Glutamatergic neuron (in vitro differentiated cells): ENCODE measurements at regions not wholly inside any gene's neighbourhood (a gene's known extent, or its start where the extent isn't known, plus 50 kb on each side); places are given as distances from the start of the nearest gene placed in this dataset.

Experiments
- DNase-seq: peaks from one replicate; pipeline ENCODE4 v3.0.0; 2022
- H3K27ac Mint-ChIP-seq: one replicate; pipeline ENCODE4 v1.8.0; 2020; ENCODE audit warnings: mild to moderate bottlenecking, mixed read lengths, inconsistent platforms; ENCODE audit not compliant: unreplicated experiment
- H3K27me3 Mint-ChIP-seq: one replicate; pipeline ENCODE4 v1.8.0; 2020; ENCODE audit warnings: mild to moderate bottlenecking, moderate library complexity, mixed read lengths, inconsistent platforms; ENCODE audit not compliant: unreplicated experiment
- H3K36me3 Mint-ChIP-seq: one replicate; pipeline ENCODE4 v1.8.0; 2020; ENCODE audit warnings: mild to moderate bottlenecking, mixed read lengths, inconsistent platforms; ENCODE audit not compliant: unreplicated experiment
- H3K4me1 Mint-ChIP-seq: one replicate; pipeline ENCODE4 v1.8.0; 2020; ENCODE audit warnings: mild to moderate bottlenecking, low read depth, mixed read lengths, inconsistent platforms; ENCODE audit not compliant: unreplicated experiment
- H3K4me3 Mint-ChIP-seq: one replicate; pipeline ENCODE4 v1.8.0; 2020; ENCODE audit warnings: mild to moderate bottlenecking, mixed read lengths, inconsistent platforms; ENCODE audit not compliant: unreplicated experiment
- H3K9me3 Mint-ChIP-seq: one replicate; pipeline ENCODE4 v1.8.0; 2020; ENCODE audit warnings: mild to moderate bottlenecking, moderate library complexity, mixed read lengths, inconsistent platforms; ENCODE audit not compliant: unreplicated experiment
- CTCF ChIP-seq: fragments of 200-600 bp; sonication (generic); IDR thresholded peaks from one replicate; pipeline ENCODE4 v1.5.0; 2021; ENCODE audit not compliant: partially characterized antibody, unreplicated experiment

- Mint-ChIP-seq H3K27me3 (no peaks in the 10 kb centered on the region), H3K27ac (no peak overlapping the region), H3K36me3 (no peaks in the 10 kb centered on the region), H3K9me3 (no peaks in the 10 kb centered on the region), H3K4me1 (no peaks in the 10 kb centered on the region), H3K4me3 (no peak overlapping the region)
- TF ChIP-seq CTCF: no peak
- DNase-seq: no peak
Measured at GRCh38 chr1:213425376-213426030, 374.5 kb downstream of the RPS6KC1 start.

GRCh38 chr1:213429642-213430041 lies 378.6 kb downstream of the RPS6KC1 start:
- DNase-seq: no peak
- no peaks in the 10 kb centered on the region for H3K36me3 Mint-ChIP-seq
- H3K27me3 Mint-ChIP-seq: no peaks in the 10 kb centered on the region
- no peak overlapping the region for H3K4me3 Mint-ChIP-seq
- no peaks in the 10 kb centered on the region for H3K9me3 Mint-ChIP-seq
- H3K27ac Mint-ChIP-seq: no peak overlapping the region
- TF ChIP-seq CTCF: no peak
- H3K4me1 Mint-ChIP-seq: no peaks in the 10 kb centered on the region

GRCh38 chr1:213435715-213436114 lies 384.7 kb downstream of the RPS6KC1 start:
- no peaks in the 10 kb centered on the region for H3K4me1 Mint-ChIP-seq
- no peaks in the 10 kb centered on the region for H3K9me3 Mint-ChIP-seq
- no peaks in the 10 kb centered on the region for H3K27me3 Mint-ChIP-seq
- H3K36me3 Mint-ChIP-seq: no peaks in the 10 kb centered on the region
- no peak overlapping the region for H3K4me3 Mint-ChIP-seq
- DNase-seq: no peak
- H3K27ac Mint-ChIP-seq: no peak overlapping the region
- TF ChIP-seq CTCF: no peak

- Mint-ChIP-seq H3K36me3 (no peaks in the 10 kb centered on the region), H3K27ac (no peak overlapping the region), H3K4me1 (no peaks in the 10 kb centered on the region), H3K4me3 (no peak overlapping the region), H3K27me3 (no peaks in the 10 kb centered on the region), H3K9me3 (no peaks in the 10 kb centered on the region)
- TF ChIP-seq CTCF: no peak
- no peak for DNase-seq
Measured at GRCh38 chr1:213438339-213438738, 387.3 kb downstream of the RPS6KC1 start.

- Mint-ChIP-seq H3K4me1 (no peaks in the 10 kb centered on the region), H3K27ac (no peak overlapping the region), H3K9me3 (no peaks in the 10 kb centered on the region), H3K4me3 (no peak overlapping the region), H3K36me3 (no peaks in the 10 kb centered on the region), H3K27me3 (no peaks in the 10 kb centered on the region)
- no peak for DNase-seq
- no peak for TF ChIP-seq CTCF
Measured at GRCh38 chr1:213439703-213440102, 388.7 kb downstream of the RPS6KC1 start.
